ENCODE measurements at regions not wholly inside any gene's neighbourhood (a gene's known extent, or its start where the extent isn't known, plus 50 kb on each side); places are given as distances from the start of the nearest gene placed in this dataset.

- TF ChIP-seq, protein P1, sequence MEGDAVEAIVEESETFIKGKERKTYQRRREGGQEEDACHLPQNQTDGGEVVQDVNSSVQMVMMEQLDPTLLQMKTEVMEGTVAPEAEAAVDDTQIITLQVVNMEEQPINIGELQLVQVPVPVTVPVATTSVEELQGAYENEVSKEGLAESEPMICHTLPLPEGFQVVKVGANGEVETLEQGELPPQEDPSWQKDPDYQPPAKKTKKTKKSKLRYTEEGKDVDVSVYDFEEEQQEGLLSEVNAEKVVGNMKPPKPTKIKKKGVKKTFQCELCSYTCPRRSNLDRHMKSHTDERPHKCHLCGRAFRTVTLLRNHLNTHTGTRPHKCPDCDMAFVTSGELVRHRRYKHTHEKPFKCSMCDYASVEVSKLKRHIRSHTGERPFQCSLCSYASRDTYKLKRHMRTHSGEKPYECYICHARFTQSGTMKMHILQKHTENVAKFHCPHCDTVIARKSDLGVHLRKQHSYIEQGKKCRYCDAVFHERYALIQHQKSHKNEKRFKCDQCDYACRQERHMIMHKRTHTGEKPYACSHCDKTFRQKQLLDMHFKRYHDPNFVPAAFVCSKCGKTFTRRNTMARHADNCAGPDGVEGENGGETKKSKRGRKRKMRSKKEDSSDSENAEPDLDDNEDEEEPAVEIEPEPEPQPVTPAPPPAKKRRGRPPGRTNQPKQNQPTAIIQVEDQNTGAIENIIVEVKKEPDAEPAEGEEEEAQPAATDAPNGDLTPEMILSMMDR (IDR thresholded peaks at IDR 0.05; ENCODE audit: borderline replicate concordance, extremely low read depth, low read length, poor library complexity, severe bottlenecking): no peak
- no peak for TF ChIP-seq EZH2 (IDR thresholded peaks at IDR 0.05; ENCODE audit: borderline replicate concordance, low read depth, low read length, severe bottlenecking)
Measured at GRCh38 chr1:106515375-106515774, 541.1 kb upstream of the PRMT6 start.
